ENCODE measurements at regions not wholly inside any gene's neighbourhood (a gene's known extent, or its start where the extent isn't known, plus 50 kb on each side); places are given as distances from the start of the nearest gene placed in this dataset.

GRCh38 chr11:129576652-129577051, 201.0 kb downstream of the BARX2 start:
- no peak overlapping the region for H3K27ac Mint-ChIP-seq (ENCODE audit: unreplicated experiment)
- peaks cover 4% of the 10 kb centered on the region for H3K9me3 Mint-ChIP-seq (ENCODE audit: unreplicated experiment)
- H3K36me3 Mint-ChIP-seq (ENCODE audit: unreplicated experiment): no peaks in the 10 kb centered on the region
- H3K4me1 Mint-ChIP-seq (ENCODE audit: low read depth, unreplicated experiment): no peaks in the 10 kb centered on the region
- no peak for TF ChIP-seq CTCF (IDR thresholded peaks at IDR 0.05; ENCODE audit: partially characterized antibody, unreplicated experiment)
- H3K27me3 Mint-ChIP-seq (ENCODE audit: unreplicated experiment): peaks cover 2% of the 10 kb centered on the region
- DNase-seq: no peak
- H3K4me3 Mint-ChIP-seq (ENCODE audit: unreplicated experiment): no peak overlapping the region

- no peak for TF ChIP-seq CTCF (IDR thresholded peaks at IDR 0.05; ENCODE audit: partially characterized antibody, unreplicated experiment)
- no peak overlapping the region for H3K4me3 Mint-ChIP-seq (ENCODE audit: unreplicated experiment)
- H3K36me3 Mint-ChIP-seq (ENCODE audit: unreplicated experiment): no peaks in the 10 kb centered on the region
- H3K9me3 Mint-ChIP-seq (ENCODE audit: unreplicated experiment): peaks cover 4% of the 10 kb centered on the region
- peaks cover 2% of the 10 kb centered on the region for H3K27me3 Mint-ChIP-seq (ENCODE audit: unreplicated experiment)
- no peaks in the 10 kb centered on the region for H3K4me1 Mint-ChIP-seq (ENCODE audit: low read depth, unreplicated experiment)
- no peak for DNase-seq
- H3K27ac Mint-ChIP-seq (ENCODE audit: unreplicated experiment): no peak overlapping the region
Observed at GRCh38 chr11:129578006-129578405, 202.4 kb downstream of the BARX2 start.

GRCh38 chr11:129580278-129580677, 204.6 kb downstream of the BARX2 start:
- no peaks in the 10 kb centered on the region for H3K36me3 Mint-ChIP-seq (ENCODE audit: unreplicated experiment)

GRCh38 chr11:129584316-129584715, 208.7 kb downstream of the BARX2 start:
- no peak overlapping the region for H3K27ac Mint-ChIP-seq (ENCODE audit: unreplicated experiment)
- no peaks in the 10 kb centered on the region for H3K4me1 Mint-ChIP-seq (ENCODE audit: low read depth, unreplicated experiment)
- no peak overlapping the region for H3K4me3 Mint-ChIP-seq (ENCODE audit: unreplicated experiment)
- peaks cover 2% of the 10 kb centered on the region for H3K9me3 Mint-ChIP-seq (ENCODE audit: unreplicated experiment)
- TF ChIP-seq CTCF (IDR thresholded peaks at IDR 0.05; ENCODE audit: partially characterized antibody, unreplicated experiment): no peak
- H3K27me3 Mint-ChIP-seq (ENCODE audit: unreplicated experiment): peaks cover 6% of the 10 kb centered on the region
- DNase-seq: no peak
- H3K36me3 Mint-ChIP-seq (ENCODE audit: unreplicated experiment): no peaks in the 10 kb centered on the region

More at GRCh38 chr11:129580278-129580677, 204.6 kb downstream of the BARX2 start:
- H3K4me1 Mint-ChIP-seq (ENCODE audit: low read depth, unreplicated experiment): no peaks in the 10 kb centered on the region
- DNase-seq: no peak
- peaks cover 6% of the 10 kb centered on the region for H3K27me3 Mint-ChIP-seq (ENCODE audit: unreplicated experiment)
- no peak overlapping the region for H3K27ac Mint-ChIP-seq (ENCODE audit: unreplicated experiment)
- H3K9me3 Mint-ChIP-seq (ENCODE audit: unreplicated experiment): peaks cover 4% of the 10 kb centered on the region
- no peak overlapping the region for H3K4me3 Mint-ChIP-seq (ENCODE audit: unreplicated experiment)
- TF ChIP-seq CTCF (IDR thresholded peaks at IDR 0.05; ENCODE audit: partially characterized antibody, unreplicated experiment): no peak

- H3K4me1 Mint-ChIP-seq (ENCODE audit: low read depth, unreplicated experiment): no peaks in the 10 kb centered on the region
- no peak for DNase-seq
- peaks cover 4% of the 10 kb centered on the region for H3K9me3 Mint-ChIP-seq (ENCODE audit: unreplicated experiment)
- TF ChIP-seq CTCF (IDR thresholded peaks at IDR 0.05; ENCODE audit: partially characterized antibody, unreplicated experiment): no peak
- no peak overlapping the region for H3K27ac Mint-ChIP-seq (ENCODE audit: unreplicated experiment)
- H3K4me3 Mint-ChIP-seq (ENCODE audit: unreplicated experiment): no peak overlapping the region
- H3K36me3 Mint-ChIP-seq (ENCODE audit: unreplicated experiment): no peaks in the 10 kb centered on the region
- no peaks in the 10 kb centered on the region for H3K27me3 Mint-ChIP-seq (ENCODE audit: unreplicated experiment)
Observed at GRCh38 chr11:129589190-129589860, 213.7 kb downstream of the BARX2 start.
